ENCODE measurements at regions not wholly inside any gene's neighbourhood (a gene's known extent, or its start where the extent isn't known, plus 50 kb on each side); places are given as distances from the start of the nearest gene placed in this dataset.

DNA sequence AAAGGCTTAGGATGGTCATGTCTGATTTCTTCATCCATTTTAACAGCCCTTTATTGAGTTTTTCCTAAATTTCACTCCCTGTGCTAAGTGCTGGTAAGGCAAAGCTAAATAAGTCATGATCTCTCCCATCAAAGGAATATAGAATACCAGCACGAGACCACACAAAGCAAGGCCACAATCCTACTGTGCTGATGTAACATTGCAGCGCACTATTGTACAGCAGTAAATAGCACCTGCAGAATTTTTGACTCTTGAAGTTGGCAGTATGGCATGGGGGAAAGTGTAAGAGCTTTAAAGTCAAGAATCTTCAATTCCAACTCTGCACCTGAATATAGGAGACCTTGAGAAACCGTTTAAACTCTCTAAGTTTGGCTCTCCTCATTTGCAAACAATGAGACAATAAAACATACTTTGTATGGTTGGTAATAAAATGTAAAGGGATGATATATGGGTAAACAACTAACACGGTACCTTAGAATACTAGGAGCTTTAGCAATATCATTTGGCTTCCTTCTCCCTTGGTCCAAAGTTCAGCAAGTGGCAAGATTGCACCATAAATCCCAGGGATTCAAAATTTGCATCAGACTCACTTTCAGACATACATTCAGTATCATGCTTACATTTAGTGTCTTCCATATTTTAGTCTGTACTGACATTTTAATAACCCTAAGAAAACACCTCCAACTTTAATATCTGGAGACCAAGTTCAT is 132.9 kb upstream of the PRDX6 start:
- TF ChIP-seq, protein P1, sequence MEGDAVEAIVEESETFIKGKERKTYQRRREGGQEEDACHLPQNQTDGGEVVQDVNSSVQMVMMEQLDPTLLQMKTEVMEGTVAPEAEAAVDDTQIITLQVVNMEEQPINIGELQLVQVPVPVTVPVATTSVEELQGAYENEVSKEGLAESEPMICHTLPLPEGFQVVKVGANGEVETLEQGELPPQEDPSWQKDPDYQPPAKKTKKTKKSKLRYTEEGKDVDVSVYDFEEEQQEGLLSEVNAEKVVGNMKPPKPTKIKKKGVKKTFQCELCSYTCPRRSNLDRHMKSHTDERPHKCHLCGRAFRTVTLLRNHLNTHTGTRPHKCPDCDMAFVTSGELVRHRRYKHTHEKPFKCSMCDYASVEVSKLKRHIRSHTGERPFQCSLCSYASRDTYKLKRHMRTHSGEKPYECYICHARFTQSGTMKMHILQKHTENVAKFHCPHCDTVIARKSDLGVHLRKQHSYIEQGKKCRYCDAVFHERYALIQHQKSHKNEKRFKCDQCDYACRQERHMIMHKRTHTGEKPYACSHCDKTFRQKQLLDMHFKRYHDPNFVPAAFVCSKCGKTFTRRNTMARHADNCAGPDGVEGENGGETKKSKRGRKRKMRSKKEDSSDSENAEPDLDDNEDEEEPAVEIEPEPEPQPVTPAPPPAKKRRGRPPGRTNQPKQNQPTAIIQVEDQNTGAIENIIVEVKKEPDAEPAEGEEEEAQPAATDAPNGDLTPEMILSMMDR (IDR thresholded peaks at IDR 0.05) = no peak
- TF ChIP-seq POLR2A (IDR thresholded peaks at IDR 0.05) = no peak
